ENCODE measurements at regions not wholly inside any gene's neighbourhood (a gene's known extent, or its start where the extent isn't known, plus 50 kb on each side); places are given as distances from the start of the nearest gene placed in this dataset.

GRCh38 chrX:149275836-149276235, 229.3 kb downstream of the IDS start:
- Histone ChIP-seq H3K9me3 (no peaks in the 10 kb centered on the region), H3K27me3 (no peaks in the 10 kb centered on the region), H3K36me3 (no peaks in the 10 kb centered on the region), H3K27ac (no peak overlapping the region), H3K4me1 (no peaks in the 10 kb centered on the region), H3K4me3 (no peak overlapping the region)
- DNase-seq: no peak
- intact Hi-C loops (cut with DNase I; ENCODE audit: low total_unique reads): no loop called here
- no peak for TF ChIP-seq POLR2A (IDR thresholded peaks at IDR 0.05)
- no peak for TF ChIP-seq CTCF (IDR thresholded peaks at IDR 0.05)
- no peak for TF ChIP-seq EP300 (IDR thresholded peaks at IDR 0.05)
- no peak for TF ChIP-seq POLR2AphosphoS5 (IDR thresholded peaks at IDR 0.05)
- 17 to 60% (median 28%) methylated on average over 2 of the region's 2 CpGs for WGBS, 5 donors

- Histone ChIP-seq H3K4me1 (no peaks in the 10 kb centered on the region), H3K4me3 (no peak overlapping the region), H3K27me3 (no peaks in the 10 kb centered on the region), H3K36me3 (no peaks in the 10 kb centered on the region), H3K9me3 (no peaks in the 10 kb centered on the region), H3K27ac (no peak overlapping the region)
- 57 to 82% (median 73%) methylated on average over 4 of the region's 4 CpGs for WGBS, 5 donors
- TF ChIP-seq CTCF (IDR thresholded peaks at IDR 0.05) (no peak), POLR2AphosphoS5 (IDR thresholded peaks at IDR 0.05) (no peak), EP300 (IDR thresholded peaks at IDR 0.05) (no peak), POLR2A (IDR thresholded peaks at IDR 0.05) (no peak)
- DNase-seq: no peak
- intact Hi-C loops (cut with DNase I; ENCODE audit: low total_unique reads): no loop called here
Measured at GRCh38 chrX:149274516-149275105, 230.5 kb downstream of the IDS start.

- H3K36me3 ChIP-seq: no peaks in the 10 kb centered on the region
- H3K9me3 ChIP-seq: no peaks in the 10 kb centered on the region
- TF ChIP-seq POLR2AphosphoS5 (IDR thresholded peaks at IDR 0.05) (no peak), EP300 (IDR thresholded peaks at IDR 0.05) (no peak), CTCF (IDR thresholded peaks at IDR 0.05) (no peak), POLR2A (IDR thresholded peaks at IDR 0.05) (no peak)
- H3K27me3 ChIP-seq: no peaks in the 10 kb centered on the region
- DNase-seq: no peak
- 54 to 67% (median 59%) methylated on average over 8 to 10 of the region's 10 CpGs for WGBS, 5 donors
- H3K27ac ChIP-seq: no peak overlapping the region
- H3K4me3 ChIP-seq: no peak overlapping the region
- no peaks in the 10 kb centered on the region for H3K4me1 ChIP-seq
- intact Hi-C loops (cut with DNase I; ENCODE audit: low total_unique reads): no loop called here
Measured at GRCh38 chrX:149272690-149273463, 232.2 kb downstream of the IDS start.

- intact Hi-C loops (cut with DNase I; ENCODE audit: low total_unique reads): no loop called here
- H3K27ac ChIP-seq: no peak overlapping the region
- H3K27me3 ChIP-seq: no peaks in the 10 kb centered on the region
- H3K9me3 ChIP-seq: peaks cover 0 to 13% (median 4%) of the 10 kb centered on the region in 4 donors
- WGBS, 5 donors: 59 to 83% (median 63%) methylated on average over 5 to 6 of the region's 6 CpGs
- H3K4me1 ChIP-seq: no peaks in the 10 kb centered on the region
- H3K36me3 ChIP-seq: no peaks in the 10 kb centered on the region
- no peak overlapping the region for H3K4me3 ChIP-seq
- no peak for DNase-seq
- no peak for TF ChIP-seq POLR2A (IDR thresholded peaks at IDR 0.05)
- TF ChIP-seq CTCF (IDR thresholded peaks at IDR 0.05): no peak
- no peak for TF ChIP-seq EP300 (IDR thresholded peaks at IDR 0.05)
- no peak for TF ChIP-seq POLR2AphosphoS5 (IDR thresholded peaks at IDR 0.05)
Measured at GRCh38 chrX:149267878-149268813, 237.0 kb downstream of the IDS start.
